GM12878 (cell line): ENCODE measurements at regions not wholly inside any gene's neighbourhood (a gene's known extent, or its start where the extent isn't known, plus 50 kb on each side); places are given as distances from the start of the nearest gene placed in this dataset.

Source experiments
- ATAC-seq: fragments of 200-7000 bp; cut with Tn5 transposase; 3 replicates; pipeline ENCODE4 v1.9.1; 2020; ENCODE audit warnings: mild to moderate bottlenecking, moderate library complexity
- BruUV-seq: library from RNA; stranded (reverse); fragments of 400-500 nt; replicated peaks from 2 replicates; lab custom pipeline; 2021; lab: Mats Ljungman, UMichigan
- CTCF ChIA-PET: fragments of 300-600 bp; sonication (Branson Sonifier 250); formaldehyde crosslinking; extraction: SDS; loops from one replicate; lab custom pipeline; 2021; ENCODE audit warnings: inconsistent platforms; lab: Yijun Ruan, JAX
- POLR2A ChIA-PET: fragments of 350-600 bp; formaldehyde crosslinking; extraction: SDS; loops from one replicate; lab custom pipeline; 2021; ENCODE audit warnings: inconsistent platforms; lab: Charles Lee
- RAD21 ChIA-PET: fragments of 300-600 bp; sonication (Branson Sonifier 250); formaldehyde crosslinking; loops from one replicate; lab custom pipeline; 2023; ENCODE audit warnings: antibody characterized with exemption; ENCODE audit not compliant: unreplicated experiment; lab: Charles Lee
- SMC1A ChIA-PET: fragments of 300-600 bp; sonication (Branson Sonifier 250); formaldehyde crosslinking; loops from one replicate; lab custom pipeline; 2023; ENCODE audit not compliant: unreplicated experiment, uncharacterized antibody; lab: Charles Lee
- DNase-seq: peaks from one replicate; pipeline ENCODE4 v3.0.0-alpha.2; 2011; ENCODE audit warnings: low read depth, low spot score
- FAIRE-seq: peaks from 3 replicates; lab custom pipeline; 2011; peaks lifted over from hg19 to GRCh38; lab: Jason Lieb, UNC
- H2AFZ ChIP-seq: 2 replicates; pipeline ENCODE4 v1.6.0; 2011; ENCODE audit warnings: low read depth, low read length, control low read depth; ENCODE audit not compliant: control insufficient read depth
- H3K27ac ChIP-seq: 2 replicates; pipeline ENCODE4 v1.5.1; 2011; ENCODE audit warnings: control low read depth; ENCODE audit not compliant: control insufficient read depth, insufficient read depth
- H3K27me3 ChIP-seq, 2 experiments: replicated peaks in 1 of 2; 2 replicates each; pipeline versions ENCODE4 v1.6.0 to v1.6.1; 2011; ENCODE audit warnings: low read length in 1 of 2; ENCODE audit not compliant: control insufficient read depth in 2 of 2, insufficient read depth in 2 of 2
- H3K36me3 ChIP-seq, 2 experiments: 2 replicates each; pipeline ENCODE4 v1.5.1; 2011; ENCODE audit warnings: low read length in 1 of 2; ENCODE audit not compliant: control insufficient read depth in 2 of 2, insufficient read depth in 2 of 2
- H3K4me1 ChIP-seq: 2 replicates; pipeline ENCODE4 v1.6.1; 2011; ENCODE audit warnings: mild to moderate bottlenecking, low read length, moderate library complexity, mixed read lengths; ENCODE audit not compliant: control insufficient read depth, insufficient read depth
- H3K4me2 ChIP-seq: 2 replicates; pipeline ENCODE4 v1.6.0; 2011; ENCODE audit warnings: control low read depth; ENCODE audit not compliant: control insufficient read depth, insufficient read depth
- H3K4me3 ChIP-seq: fragments of 200-600 bp; sonication (generic); 2 replicates; pipeline ENCODE4 v1.5.1; 2016
- H3K79me2 ChIP-seq: 2 replicates; pipeline ENCODE4 v1.6.0; 2011; ENCODE audit warnings: low read length; ENCODE audit not compliant: control insufficient read depth, insufficient read depth
- H3K9ac ChIP-seq: 2 replicates; pipeline ENCODE4 v1.8.0; 2011; ENCODE audit warnings: low read length, control low read depth, mixed read lengths; ENCODE audit not compliant: control insufficient read depth, insufficient read depth
- H3K9me3 ChIP-seq: replicated peaks from 3 replicates; pipeline ENCODE4 v1.5.1; 2011; ENCODE audit warnings: mild to moderate bottlenecking, low read length; ENCODE audit not compliant: control insufficient read depth, insufficient read depth
- H4K20me1 ChIP-seq: 2 replicates; pipeline ENCODE4 v1.6.0; 2011; ENCODE audit not compliant: control insufficient read depth, insufficient read depth
- BMI1 ChIP-seq: fragments of 450-650 bp; IDR thresholded peaks from 2 replicates; pipeline ENCODE4 v1.6.1; 2016; ENCODE audit warnings: mild to moderate bottlenecking, moderate library complexity, borderline replicate concordance
- CREM ChIP-seq: IDR thresholded peaks from 2 replicates; pipeline ENCODE4 v1.6.1; 2014; ENCODE audit warnings: antibody characterized with exemption, low read depth
- EP300 ChIP-seq, 2 experiments: fragments of 150-350 bp in 1 of 2; IDR thresholded peaks; 2 replicates each; pipeline ENCODE4 v1.6.1; 2011 to 2012; ENCODE audit warnings: low read depth in 2 of 2, low read length in 2 of 2, borderline replicate concordance in 1 of 2, improper control_type of control experiment in 1 of 2, inconsistent platforms in 1 of 2; ENCODE audit not compliant: control insufficient read depth in 1 of 2
- GATAD2B ChIP-seq: fragments of 450-650 bp; conservative IDR thresholded peaks from 2 replicates; pipeline ENCODE4 v1.6.1; 2017; ENCODE audit warnings: low read depth, mild to moderate bottlenecking, moderate library complexity
- HCFC1 ChIP-seq: fragments of 150-350 bp; IDR thresholded peaks from 2 replicates; pipeline ENCODE4 v1.6.1; 2014; ENCODE audit warnings: low read length
- IKZF1 ChIP-seq: fragments of 450-650 bp; conservative IDR thresholded peaks from 2 replicates; pipeline ENCODE4 v1.6.1; 2017; ENCODE audit warnings: antibody characterized with exemption, mild to moderate bottlenecking
- IRF4 ChIP-seq: IDR thresholded peaks from 2 replicates; pipeline ENCODE4 v1.6.1; 2011; ENCODE audit warnings: low read depth, low read length
- MTA2 ChIP-seq: fragments of 450-650 bp; IDR thresholded peaks from 2 replicates; pipeline ENCODE4 v1.6.1; 2016; ENCODE audit warnings: low read depth, mild to moderate bottlenecking, moderate library complexity
- NFIC ChIP-seq: IDR thresholded peaks from 2 replicates; pipeline ENCODE4 v1.6.1; 2012; ENCODE audit warnings: low read depth, mild to moderate bottlenecking, inconsistent platforms, low read length, moderate library complexity
- NR2C1 ChIP-seq: fragments of 450-650 bp; IDR thresholded peaks from 2 replicates; pipeline ENCODE4 v1.6.1; 2017; ENCODE audit warnings: antibody characterized with exemption, mild to moderate bottlenecking, moderate library complexity
- PAX8 ChIP-seq: fragments of 450-650 bp; IDR thresholded peaks from 2 replicates; pipeline ENCODE4 v1.6.1; 2017; ENCODE audit warnings: mild to moderate bottlenecking, moderate library complexity
- PBX3 ChIP-seq: IDR thresholded peaks from 2 replicates; pipeline ENCODE4 v1.6.1; 2011; ENCODE audit warnings: mild to moderate bottlenecking, low read depth, low read length, moderate library complexity; ENCODE audit not compliant: insufficient replicate concordance
- PML ChIP-seq: IDR thresholded peaks from 2 replicates; pipeline ENCODE4 v1.6.1; 2012; ENCODE audit warnings: low read length, inconsistent platforms
- RELA ChIP-seq: fragments of 450-650 bp; IDR thresholded peaks from 2 replicates; pipeline ENCODE4 v1.8.0; 2014; ENCODE audit warnings: borderline replicate concordance; ENCODE audit not compliant: partially characterized antibody
- SIX5 ChIP-seq: IDR thresholded peaks from 2 replicates; pipeline ENCODE4 v1.6.1; 2011; ENCODE audit warnings: mild to moderate bottlenecking, low read depth, low read length, moderate library complexity; ENCODE audit not compliant: severe bottlenecking
- SKIL ChIP-seq: fragments of 450-650 bp; IDR thresholded peaks from 2 replicates; pipeline ENCODE4 v1.6.1; 2017; ENCODE audit warnings: mild to moderate bottlenecking, low read depth, inconsistent platforms; ENCODE audit not compliant: poor library complexity, severe bottlenecking
- SPI1 ChIP-seq: IDR thresholded peaks from 2 replicates; pipeline ENCODE4 v1.6.1; 2011; ENCODE audit warnings: low read depth, mild to moderate bottlenecking, low read length, moderate library complexity, borderline replicate concordance; ENCODE audit not compliant: insufficient read depth
- YY1 ChIP-seq: IDR thresholded peaks from 2 replicates; pipeline ENCODE4 v1.6.1; 2011; ENCODE audit warnings: low read depth, mild to moderate bottlenecking, low read length
- ZNF274 ChIP-seq: IDR thresholded peaks from one replicate; pipeline ENCODE4 v1.8.0; 2011; ENCODE audit not compliant: insufficient read length, insufficient read depth
- WGBS: methylation state at CpG from one replicate; pipeline ENCODE4 v1.1.6; 2016; ENCODE audit warnings: low lambda C conversion rate; ENCODE audit not compliant: insufficient replicate concordance, insufficient coverage; ENCODE audit errors: missing lambda C conversion rate; 5-methylcytosine and 5-hydroxymethylcytosine counted together
- in situ Hi-C: fragments of 300-500 bp; cut with MboI; formaldehyde crosslinking; loops from 9 replicates; pipeline ENCODE4 v1.14.3; 2018; ENCODE audit warnings: mixed read lengths
- intact Hi-C: fragments of 100-400 bp; cut with micrococcal nuclease; formaldehyde crosslinking; loops from one replicate; pipeline ENCODE4 v1.14.2; 2022; ENCODE audit not compliant: unreplicated experiment

- Histone ChIP-seq H3K79me2 (no peaks in the 10 kb centered on the region), H3K36me3 (no peaks in the 10 kb centered on the region), H2AFZ (no peak overlapping the region), H3K9ac (no peak overlapping the region), H3K9me3 (no peaks in the 10 kb centered on the region), H3K4me2 (no peak overlapping the region), H3K27me3 (no peaks in the 10 kb centered on the region), H4K20me1 (no peaks in the 10 kb centered on the region), H3K27ac (no peak overlapping the region), H3K4me3 (no peak overlapping the region), H3K4me1 (no peaks in the 10 kb centered on the region)
- ChIA-PET POLR2A (no interaction called here), SMC1A (interaction anchor here (0.5 kb wide), 1 partner anchor 24 kb away, joined by 3 read pairs; no protein-coding TSS in a partner anchor), RAD21 (no interaction called here), CTCF (no interaction called here)
- no TSS peak for BruUV-seq
- TF ChIP-seq NFIC = no peak
- no peak for TF ChIP-seq SPI1
- no peak for TF ChIP-seq SKIL
- TF ChIP-seq BMI1 = no peak
- TF ChIP-seq IKZF1 = no peak
- no peak for TF ChIP-seq SIX5
- TF ChIP-seq RELA = no peak
- TF ChIP-seq EP300 (IDR thresholded peaks at IDR 0.05; ENCODE audit: borderline replicate concordance in 1 of 2, control insufficient read depth in 1 of 2, low read depth in 2 of 2, low read length in 2 of 2) = no peak
- no peak for TF ChIP-seq NR2C1
- TF ChIP-seq GATAD2B = no peak
- TF ChIP-seq ZNF274 = no peak
- TF ChIP-seq IRF4 = no peak
- TF ChIP-seq HCFC1 = no peak
- TF ChIP-seq MTA2 = no peak
- TF ChIP-seq YY1 = no peak
- no peak for TF ChIP-seq CREM
- TF ChIP-seq PBX3 = no peak
- no peak for TF ChIP-seq PAX8
- no peak for TF ChIP-seq PML
- no peak for ATAC-seq
- FAIRE-seq = no peak
- 0% methylated on average over 2 of the region's 2 CpGs for WGBS
- in situ Hi-C loops (no loop called here), intact Hi-C loops (no loop called here)
- no peak for DNase-seq
These were observed 1162.2 kb downstream of the TYW1 start for GRCh38 chr7:68158686-68159295.
